Inflammatory macrophage treated with lipopolysaccharide for 4 hours (primary cell): ENCODE measurements at regions not wholly inside any gene's neighbourhood (a gene's known extent, or its start where the extent isn't known, plus 50 kb on each side); places are given as distances from the start of the nearest gene placed in this dataset.
"Not testable (repeated sequence)": the region's sequence is repeated elsewhere in the genome, so short reads cannot be mapped to it uniquely, and the experiment has no call there.

Experiments used
- DNase-seq: peaks from one replicate; pipeline ENCODE4 v3.0.0-alpha.2; 2020

- no peak for DNase-seq
Observed at GRCh38 chr14:50020799-50021198, 95.6 kb downstream of the VCPKMT start.

DNA sequence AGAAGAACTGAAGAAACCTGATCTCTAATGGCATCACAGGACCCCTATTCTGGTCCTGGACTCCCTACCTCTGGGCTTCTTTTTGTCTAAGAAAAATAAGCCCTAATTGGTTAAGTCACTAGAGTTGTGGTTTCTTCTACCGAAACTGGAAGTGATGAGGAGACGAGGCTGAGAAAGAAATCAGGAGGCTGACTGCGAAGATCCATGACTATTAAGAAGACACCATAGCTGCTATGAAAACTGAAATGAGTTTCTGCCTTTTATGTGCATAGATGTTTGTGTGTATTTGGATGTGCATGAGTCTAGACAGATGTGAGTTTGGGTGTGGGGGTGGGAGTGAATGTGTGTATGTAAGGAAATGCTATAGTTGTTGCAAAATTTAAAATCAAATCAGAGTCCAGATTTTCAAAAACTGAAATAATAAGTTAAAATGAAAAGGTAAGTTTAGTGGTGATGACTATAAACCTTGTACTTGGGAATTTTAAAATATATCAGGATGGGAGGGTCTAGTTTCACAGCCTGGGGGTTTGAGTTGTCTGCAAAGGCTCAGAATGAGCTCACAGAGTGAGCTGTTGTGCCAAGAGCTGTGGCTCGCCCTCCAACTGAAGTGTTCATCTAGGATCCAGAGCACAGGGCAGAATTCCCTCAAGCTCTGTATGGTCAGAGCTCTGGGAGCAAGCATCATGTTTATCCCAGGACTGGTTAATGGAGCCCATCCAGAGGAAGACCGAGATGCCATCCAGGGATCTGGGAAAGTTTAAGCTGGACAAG, 94.9 kb downstream of the VCPKMT start:
- DNase-seq = peak; percentile 82

DNA sequence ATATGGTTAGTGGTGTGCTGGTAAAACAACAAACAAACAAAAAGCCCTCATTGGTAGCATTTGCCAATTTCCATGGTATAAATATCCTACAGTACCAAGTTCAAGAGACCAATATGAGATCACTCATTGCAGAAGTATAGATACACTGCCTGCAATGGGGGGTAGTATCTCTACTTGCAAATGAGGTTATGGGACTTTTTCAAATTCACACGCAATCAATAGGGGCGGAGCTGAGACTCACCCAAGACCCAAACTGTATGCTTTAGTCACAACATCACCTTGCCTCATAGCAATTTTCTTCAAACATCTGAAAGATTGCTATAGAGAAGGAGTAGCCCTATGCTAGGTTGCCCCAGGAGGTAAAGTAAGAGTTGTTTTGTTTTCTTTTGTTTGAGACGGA, 93.7 kb downstream of the VCPKMT start:
- DNase-seq = peak; percentile 40

- DNase-seq = no peak
Observed at GRCh38 chr14:50023671-50024490, 92.5 kb downstream of the VCPKMT start.

- no peak for DNase-seq
Observed at GRCh38 chr14:50025073-50025472, 91.3 kb downstream of the VCPKMT start.

GRCh38 chr14:50025776-50026175, 90.6 kb downstream of the VCPKMT start:
- no peak for DNase-seq

DNA sequence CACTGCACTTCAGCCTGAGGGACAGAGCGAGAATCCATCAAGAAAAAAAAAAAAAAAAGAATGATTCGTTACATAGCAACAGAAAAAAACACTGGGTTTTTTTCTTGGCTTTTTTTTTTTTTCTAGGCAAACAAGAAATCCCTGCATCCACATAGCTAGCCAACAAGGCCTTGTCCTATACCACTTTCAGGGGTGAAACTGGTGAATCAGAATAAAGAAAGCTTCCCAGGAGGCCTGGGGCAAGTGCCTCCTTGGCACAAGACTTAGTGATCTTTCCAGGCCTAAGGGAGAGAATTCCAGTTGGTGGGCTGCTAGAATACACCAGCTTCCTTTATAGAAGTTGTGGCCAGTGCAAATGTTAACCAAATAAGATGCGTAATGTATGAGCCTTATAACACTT, 90.0 kb downstream of the VCPKMT start:
- DNase-seq = no peak

DNA sequence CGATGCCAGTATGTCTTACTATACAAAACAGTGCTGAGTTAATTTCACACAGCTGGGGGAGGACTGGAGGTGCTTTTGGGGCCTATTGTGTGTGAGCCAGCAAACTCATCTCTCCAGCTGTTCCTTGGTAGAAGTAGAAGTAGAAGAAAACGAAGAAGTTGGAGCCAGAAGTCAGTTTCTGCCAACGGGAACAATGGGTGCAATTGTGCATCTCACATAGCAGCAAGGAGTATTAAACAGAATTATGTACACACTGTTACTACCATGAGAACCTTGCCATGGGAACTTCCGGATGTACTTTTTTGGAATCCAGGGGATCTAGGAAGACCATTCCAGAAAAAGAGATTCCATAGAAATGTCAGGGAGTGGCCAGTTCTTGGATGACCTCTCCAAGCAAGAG, 88.6 kb downstream of the VCPKMT start:
- DNase-seq = no peak

GRCh38 chr14:50028458-50028857, 87.9 kb downstream of the VCPKMT start:
- DNase-seq = no peak

DNA sequence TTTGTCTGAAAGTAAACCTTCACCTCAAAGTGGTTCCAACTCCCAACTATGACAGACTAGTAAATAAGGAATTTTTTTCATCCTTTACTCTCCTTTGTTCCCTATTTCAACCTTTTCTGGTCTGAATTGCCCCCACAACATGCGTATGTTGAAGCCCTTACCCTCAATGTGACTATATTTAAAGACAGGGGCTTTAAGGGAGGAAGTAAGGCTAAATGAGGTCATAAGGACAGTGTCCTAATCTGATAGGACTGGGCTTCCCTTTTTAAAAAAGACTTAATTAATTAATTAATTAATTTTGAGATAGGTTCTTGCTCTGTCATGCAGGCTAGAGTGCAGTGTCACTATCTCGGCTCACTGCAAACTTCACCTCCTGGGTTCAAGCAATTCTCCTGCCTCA, 86.3 kb downstream of the VCPKMT start:
- peak; percentile 77 for DNase-seq

GRCh38 chr14:50030911-50031310, 85.5 kb downstream of the VCPKMT start:
- peak; percentile 60 for DNase-seq

DNA sequence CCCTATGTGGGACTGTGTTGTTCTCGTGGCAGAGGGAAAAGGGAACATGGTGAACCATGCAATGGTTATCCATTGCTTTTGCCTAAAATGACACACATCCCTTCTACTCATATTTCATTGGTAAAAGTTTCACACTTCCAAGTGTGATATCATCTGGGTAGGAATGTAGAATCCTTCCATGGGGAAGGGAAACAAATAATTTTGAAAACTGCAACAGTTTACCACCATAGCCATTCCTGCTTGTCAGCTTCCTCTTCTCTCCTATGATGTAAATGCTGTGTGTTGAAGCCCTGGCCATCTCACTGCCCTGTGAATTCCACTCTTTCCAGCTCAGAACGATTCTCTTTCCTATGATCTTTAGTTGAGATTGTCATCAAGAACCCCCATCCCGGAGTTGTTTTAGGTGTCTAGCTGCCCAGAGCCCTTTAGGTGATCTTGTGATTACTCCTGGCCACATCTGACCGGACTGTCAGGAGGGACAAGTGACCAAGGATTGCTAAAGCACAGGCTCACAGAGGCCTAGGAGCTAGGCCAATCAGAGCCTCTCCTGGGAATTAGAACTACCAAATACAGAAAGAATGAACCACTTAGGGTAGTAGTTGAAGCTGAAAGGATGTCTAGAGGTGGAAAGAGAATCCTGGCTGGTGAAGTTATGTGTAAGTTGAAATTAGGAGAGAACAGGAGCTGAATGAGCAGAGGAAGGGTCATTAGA, 84.6 kb downstream of the VCPKMT start:
- DNase-seq = peak; percentile 83

DNA sequence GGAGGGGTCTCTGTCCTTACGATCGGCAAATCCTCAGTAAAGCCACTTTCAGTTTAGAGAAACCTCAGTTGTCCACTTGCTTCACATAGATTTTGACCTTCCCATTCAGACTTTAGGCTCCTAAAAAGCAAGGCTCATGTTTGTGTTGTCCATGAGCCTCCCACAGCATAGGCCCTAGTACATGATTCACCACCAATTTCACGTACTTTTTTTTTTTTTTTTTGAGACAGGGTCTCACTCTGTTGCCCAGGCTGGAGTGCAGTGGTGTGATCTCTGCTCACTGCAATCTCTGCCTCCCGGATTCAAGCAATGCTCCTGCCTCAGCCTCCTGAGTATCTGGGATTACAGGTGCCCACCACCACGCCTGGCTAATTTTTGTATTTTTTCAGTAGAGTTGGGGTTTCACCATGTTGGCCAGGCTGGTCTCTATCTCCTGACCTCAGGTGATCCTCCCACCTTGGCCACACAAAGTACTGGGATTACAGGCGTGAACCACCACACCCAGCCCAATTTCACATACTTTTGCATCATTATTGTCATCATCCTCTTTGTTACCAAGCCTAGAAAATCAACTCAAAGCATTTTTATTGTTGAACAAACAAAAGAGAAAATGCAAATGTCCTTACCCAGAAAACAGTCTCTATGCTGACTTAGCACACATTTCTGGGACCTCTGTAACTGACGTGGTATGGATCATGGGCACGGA, 83.8 kb downstream of the VCPKMT start:
- not testable (repeated sequence) for DNase-seq

GRCh38 chr14:50035214-50035613, 81.2 kb downstream of the VCPKMT start:
- DNase-seq = no peak

GRCh38 chr14:50036211-50036610, 80.2 kb downstream of the VCPKMT start:
- DNase-seq = no peak

- no peak for DNase-seq
Observed at GRCh38 chr14:50036637-50037036, 79.7 kb downstream of the VCPKMT start.

DNA sequence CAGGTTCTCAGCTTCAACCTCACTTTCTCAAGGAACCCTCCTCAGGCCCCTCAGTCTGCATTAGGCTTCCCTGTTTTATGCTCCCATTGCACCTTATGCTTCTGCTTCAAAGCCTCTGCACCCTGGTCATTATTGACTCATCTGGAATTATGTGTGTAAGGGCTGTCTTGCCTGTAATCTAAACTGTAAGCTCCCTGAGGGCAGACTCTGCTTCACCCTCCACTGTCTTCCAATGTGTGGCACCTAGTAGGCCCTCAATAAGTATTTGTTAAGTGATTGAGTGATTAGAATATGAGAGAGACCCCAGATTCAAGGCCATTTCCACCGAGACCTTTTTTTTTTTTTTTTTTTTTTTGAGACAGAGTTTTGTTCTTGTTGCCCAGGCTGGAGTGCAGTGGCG, 79.1 kb downstream of the VCPKMT start:
- DNase-seq = no peak

GRCh38 chr14:50037852-50038251, 78.5 kb downstream of the VCPKMT start:
- peak; percentile 97 for DNase-seq

DNA sequence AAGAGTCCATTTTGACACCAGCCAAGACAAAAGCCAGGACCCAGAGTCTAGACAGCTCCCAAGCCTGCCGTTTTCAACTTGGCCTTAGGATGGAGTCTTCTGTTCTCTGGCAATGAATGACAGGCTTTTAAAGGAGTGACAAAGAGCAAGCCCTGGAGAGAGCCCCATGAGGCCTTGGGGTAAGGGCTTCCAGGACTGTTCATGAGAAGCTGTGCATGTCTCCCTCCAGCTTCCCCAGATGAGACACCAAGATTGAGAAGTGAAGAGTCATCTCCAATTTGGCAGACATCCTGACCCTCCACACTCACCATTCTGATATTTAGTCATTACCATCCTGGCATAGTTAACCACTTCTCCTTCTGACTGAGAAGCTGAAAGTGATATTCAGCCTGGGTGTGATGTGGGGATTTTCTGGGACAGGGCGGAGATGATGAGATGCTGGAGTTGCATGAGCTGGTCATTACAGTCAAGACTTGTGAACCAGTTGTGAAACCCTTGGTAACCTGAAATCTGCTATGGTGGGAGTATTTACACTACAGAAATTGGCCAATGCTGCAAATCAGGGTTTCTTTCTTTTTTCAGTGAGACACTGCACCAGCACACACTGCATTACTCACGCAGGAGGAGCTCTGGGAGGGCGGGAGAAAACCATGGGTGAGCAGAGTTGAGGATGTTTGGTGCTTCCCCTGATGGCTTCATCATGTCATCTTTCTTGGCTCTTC, 77.8 kb downstream of the VCPKMT start:
- DNase-seq = peak; percentile 100

- DNase-seq = no peak
Observed at GRCh38 chr14:50039120-50039517, 77.3 kb downstream of the VCPKMT start.

DNA sequence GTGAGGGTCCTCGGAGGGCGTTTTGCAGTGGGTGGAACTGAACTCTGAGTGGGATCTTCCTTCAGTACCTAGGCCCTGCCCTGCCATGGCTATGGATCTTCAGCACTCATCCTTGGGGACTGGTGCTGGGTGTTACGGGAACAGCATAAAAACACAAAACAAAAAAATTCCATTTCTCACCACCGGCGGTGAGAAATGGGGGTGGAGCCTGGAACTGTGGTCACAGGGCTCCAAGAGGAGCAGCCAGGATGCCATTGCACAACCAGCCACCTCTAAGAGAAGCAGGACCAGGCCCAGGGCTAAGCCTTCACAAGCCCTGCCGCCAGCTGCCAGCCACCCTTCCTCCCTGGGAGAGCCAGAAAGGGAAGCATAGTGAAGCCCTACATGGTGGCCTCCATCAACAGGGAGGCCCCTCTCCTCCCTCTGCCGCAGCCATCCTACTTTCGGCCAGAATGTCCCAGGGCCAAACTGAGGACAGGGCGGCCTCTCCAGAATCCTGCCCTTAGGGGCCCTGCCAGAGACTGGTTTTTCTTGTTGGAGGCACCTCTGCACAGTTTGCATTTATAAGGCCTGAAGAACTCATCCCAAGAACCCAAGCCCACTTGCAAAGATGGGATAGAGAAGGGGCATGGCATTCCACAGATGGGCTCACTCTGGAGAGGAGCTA, 76.5 kb downstream of the VCPKMT start:
- DNase-seq = peak; percentile 95

DNA sequence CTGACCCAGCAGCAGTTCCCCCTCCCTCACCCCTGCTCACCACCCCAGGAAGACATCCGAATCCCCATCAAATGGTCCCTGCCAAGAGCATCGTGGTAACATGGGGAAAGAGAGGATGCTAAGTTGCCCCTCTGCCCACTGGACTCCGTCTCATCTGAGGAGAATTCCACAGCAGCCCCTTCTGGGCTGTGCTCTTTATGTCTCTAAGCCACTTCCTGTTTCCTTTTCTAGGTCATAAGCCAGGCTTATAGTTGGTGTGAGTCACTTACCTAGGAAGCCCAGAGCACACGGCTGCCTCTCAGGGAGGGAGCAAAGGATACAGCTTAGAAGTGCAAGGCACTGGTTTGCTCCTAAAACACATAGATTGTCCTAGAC, 76.0 kb downstream of the VCPKMT start:
- peak; percentile 85 for DNase-seq
